Muscle of leg (tissue), 3 donors: ENCODE measurements at regions not wholly inside any gene's neighbourhood (a gene's known extent, or its start where the extent isn't known, plus 50 kb on each side); places are given as distances from the start of the nearest gene placed in this dataset.
"Not testable (repeated sequence)": the region's sequence is repeated elsewhere in the genome, so short reads cannot be mapped to it uniquely, and the experiment has no call there.

Source experiments
- DNase-seq: peaks from one replicate; pipeline ENCODE4 v3.0.0; 2013
- H3K27ac ChIP-seq: one replicate; pipeline ENCODE4 v1.5.1; 2013; ENCODE audit warnings: mild to moderate bottlenecking, low read length, control low read depth
- H3K27me3 ChIP-seq: one replicate; pipeline ENCODE4 v1.6.1; 2013; ENCODE audit warnings: low read length; ENCODE audit not compliant: control insufficient read depth, insufficient read depth
- H3K36me3 ChIP-seq: one replicate; pipeline ENCODE4 v1.6.1; 2013; ENCODE audit warnings: low read length; ENCODE audit not compliant: control insufficient read depth, insufficient read depth
- H3K4me1 ChIP-seq: one replicate; pipeline ENCODE4 v1.6.1; 2013; ENCODE audit warnings: low read length; ENCODE audit not compliant: control insufficient read depth, insufficient read depth
- H3K4me3 ChIP-seq: one replicate; pipeline ENCODE4 v1.5.1; 2013; ENCODE audit warnings: low read length, control low read depth
- H3K9me3 ChIP-seq: replicated peaks from 2 replicates; pipeline ENCODE4 v1.6.1; 2013; ENCODE audit warnings: low read depth, low read length; ENCODE audit not compliant: control insufficient read depth
- WGBS: methylation state at CpG from one replicate; pipeline ENCODE4 v1.1.5; 2013; ENCODE audit warnings: missing lambda C conversion rate; ENCODE audit not compliant: insufficient coverage; 5-methylcytosine and 5-hydroxymethylcytosine counted together

DNA sequence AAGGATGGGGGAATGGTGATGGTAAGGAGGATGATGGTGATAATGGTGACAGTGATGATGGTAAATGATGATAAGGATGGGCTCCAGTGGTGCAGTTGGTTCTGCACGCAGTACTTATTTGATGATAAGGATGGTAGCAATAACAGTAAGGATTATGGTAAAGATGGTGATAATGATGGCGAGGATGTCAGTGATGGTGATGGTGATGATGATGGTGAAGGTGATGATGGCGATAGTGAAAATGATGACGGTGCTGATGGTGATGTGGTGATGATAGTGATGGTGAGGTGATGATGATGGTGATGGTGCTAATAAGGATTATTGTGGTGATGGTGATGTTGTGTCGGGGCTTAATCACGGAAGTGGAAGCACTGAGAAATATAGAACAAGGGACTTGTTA, 103.7 kb downstream of the C16orf95 start:
- DNase-seq, result no peak
- Histone ChIP-seq H3K36me3 (no peaks in the 10 kb centered on the region), H3K27ac (no peak overlapping the region), H3K27me3 (peaks cover 8% of the 10 kb centered on the region), H3K9me3 (no peaks in the 10 kb centered on the region), H3K4me1 (peaks cover 14% of the 10 kb centered on the region), H3K4me3 (no peak overlapping the region)
- 93% methylated on average over 6 of the region's 6 CpGs for WGBS

DNA sequence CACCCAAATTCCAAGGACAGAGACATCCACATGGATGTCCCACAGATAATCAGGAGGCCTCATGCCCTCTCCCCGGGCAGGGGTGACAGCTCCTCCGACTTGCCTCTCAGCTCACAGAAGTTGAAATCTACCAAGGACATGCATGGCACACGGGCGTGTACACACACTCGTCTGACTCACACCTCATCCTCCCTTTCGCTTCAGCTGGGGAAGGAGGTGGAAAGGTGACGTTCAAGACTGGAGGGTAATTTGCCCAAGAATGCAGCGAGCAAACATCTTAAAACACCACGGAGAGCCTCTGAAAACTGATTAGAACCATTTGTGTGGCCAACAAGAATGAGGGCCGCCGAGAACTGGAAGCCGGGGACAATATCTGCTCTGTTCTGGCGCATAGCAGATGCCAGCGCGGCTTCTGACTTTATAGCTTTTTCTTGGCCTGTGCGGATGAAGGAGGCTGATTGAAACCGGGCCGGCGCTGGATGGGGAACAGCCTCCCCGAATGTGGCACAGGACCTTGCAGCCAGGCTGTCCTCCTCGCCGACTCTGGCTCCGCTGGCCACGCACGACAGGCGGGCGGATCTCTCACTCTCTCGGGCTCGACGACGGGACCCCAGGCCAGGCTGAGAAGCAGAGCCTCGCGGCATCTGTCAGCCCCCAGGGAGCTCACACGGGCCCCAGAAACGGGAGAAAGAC, 100.9 kb downstream of the C16orf95 start:
- Histone ChIP-seq H3K9me3 (no peaks in the 10 kb centered on the region), H3K4me3 (no peak overlapping the region)
- 56% methylated on average over 22 of the region's 35 CpGs for WGBS

DNA sequence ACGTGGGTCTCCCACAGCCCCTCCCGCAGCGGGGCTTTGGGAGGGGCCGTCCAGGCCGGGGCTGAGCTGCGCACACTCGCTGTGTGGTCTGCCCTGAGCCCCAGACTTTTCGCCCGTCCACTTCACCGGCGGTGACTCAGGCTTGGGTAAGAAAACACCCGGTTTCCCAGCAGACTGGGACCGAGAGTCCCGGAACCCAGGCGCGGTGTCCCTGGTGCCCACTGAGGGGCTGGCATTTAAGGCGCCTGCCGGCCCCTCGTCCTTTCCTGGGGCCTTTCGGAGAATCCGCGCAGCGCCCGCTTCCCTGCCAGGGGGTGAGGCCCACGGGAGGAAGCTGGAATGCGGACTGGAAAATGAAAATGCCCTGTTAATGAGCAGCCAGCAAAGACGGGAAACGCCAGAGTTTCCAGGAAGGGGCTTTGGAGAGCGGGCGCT, 100.3 kb downstream of the C16orf95 start:
- H3K4me1 ChIP-seq, result peaks cover 14% of the 10 kb centered on the region
- H3K36me3 ChIP-seq, result no peaks in the 10 kb centered on the region
- no peak overlapping the region for H3K27ac ChIP-seq
- 48% methylated on average over 30 of the region's 30 CpGs for WGBS
- H3K27me3 ChIP-seq, result peaks cover 8% of the 10 kb centered on the region
- no peaks in the 10 kb centered on the region for H3K9me3 ChIP-seq
- H3K4me3 ChIP-seq, result no peak overlapping the region
- peak; percentile 47 for DNase-seq

More for the DNA sequence above, 100.9 kb downstream of the C16orf95 start:
- DNase-seq, result no peak
- Histone ChIP-seq H3K4me1 (peaks cover 14% of the 10 kb centered on the region), H3K27me3 (peaks cover 8% of the 10 kb centered on the region), H3K36me3 (no peaks in the 10 kb centered on the region), H3K27ac (no peak overlapping the region)

DNA sequence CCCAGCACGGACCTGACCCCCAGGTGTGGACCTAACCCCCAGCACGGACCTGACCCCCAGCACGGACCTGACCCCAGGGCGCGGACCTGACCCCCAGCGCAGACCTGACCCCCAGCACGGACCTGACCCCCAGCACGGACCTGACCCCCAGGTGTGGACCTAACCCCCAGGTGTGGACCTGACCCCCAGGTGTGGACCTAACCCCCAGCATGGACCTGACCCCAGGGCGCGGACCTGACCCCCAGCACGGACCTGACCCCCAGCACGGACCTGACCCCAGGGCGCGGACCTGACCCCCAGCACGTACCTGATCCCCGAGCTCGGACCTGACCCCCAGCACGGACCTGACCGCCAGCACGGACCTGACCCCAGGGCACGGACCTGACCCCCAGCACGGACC, 99.4 kb downstream of the C16orf95 start:
- not testable (repeated sequence) for H3K36me3 ChIP-seq, H3K4me3 ChIP-seq, DNase-seq, H3K9me3 ChIP-seq, H3K27me3 ChIP-seq, H3K27ac ChIP-seq
- peaks cover 14% of the 10 kb centered on the region for H3K4me1 ChIP-seq
- 84% methylated on average over 12 of the region's 22 CpGs for WGBS

GRCh38 chr16:87218281-87219055, 98.7 kb downstream of the C16orf95 start:
- Histone ChIP-seq H3K27me3 (peaks cover 8% of the 10 kb centered on the region), H3K9me3 (no peaks in the 10 kb centered on the region), H3K4me3 (no peak overlapping the region), H3K4me1 (peaks cover 14% of the 10 kb centered on the region), H3K27ac (no peak overlapping the region), H3K36me3 (no peaks in the 10 kb centered on the region)
- no peak for DNase-seq
- WGBS, result 89% methylated on average over 20 of the region's 36 CpGs

- H3K9me3 ChIP-seq, result no peaks in the 10 kb centered on the region
- H3K36me3 ChIP-seq, result no peaks in the 10 kb centered on the region
- no peak overlapping the region for H3K4me3 ChIP-seq
- peaks cover 14% of the 10 kb centered on the region for H3K4me1 ChIP-seq
- H3K27me3 ChIP-seq, result peaks cover 8% of the 10 kb centered on the region
- DNase-seq, result no peak
- H3K27ac ChIP-seq, result no peak overlapping the region
- 91% methylated on average over 11 of the region's 15 CpGs for WGBS
Measured at GRCh38 chr16:87219287-87219909, 97.8 kb downstream of the C16orf95 start.

GRCh38 chr16:87221633-87222032, 95.6 kb downstream of the C16orf95 start:
- no peaks in the 10 kb centered on the region for H3K36me3 ChIP-seq

GRCh38 chr16:87222335-87222734, 94.9 kb downstream of the C16orf95 start:
- WGBS, result 100% methylated on average over 1 of the region's 1 CpG
- no peaks in the 10 kb centered on the region for H3K9me3 ChIP-seq

More at GRCh38 chr16:87221633-87222032, 95.6 kb downstream of the C16orf95 start:
- no peak overlapping the region for H3K4me3 ChIP-seq
- H3K9me3 ChIP-seq, result no peaks in the 10 kb centered on the region
- H3K4me1 ChIP-seq, result peaks cover 8% of the 10 kb centered on the region
- no peak overlapping the region for H3K27ac ChIP-seq
- H3K27me3 ChIP-seq, result peaks cover 4% of the 10 kb centered on the region
- no peak for DNase-seq
- 100% methylated on average over 3 of the region's 3 CpGs for WGBS

GRCh38 chr16:87223656-87224248, 93.4 kb downstream of the C16orf95 start:
- Histone ChIP-seq H3K9me3 (no peaks in the 10 kb centered on the region), H3K27me3 (no peaks in the 10 kb centered on the region), H3K4me3 (no peak overlapping the region), H3K4me1 (peaks cover 3% of the 10 kb centered on the region), H3K27ac (no peak overlapping the region), H3K36me3 (no peaks in the 10 kb centered on the region)
- no peak for DNase-seq
- 71% methylated on average over 2 of the region's 3 CpGs for WGBS

More at GRCh38 chr16:87222335-87222734, 94.9 kb downstream of the C16orf95 start:
- Histone ChIP-seq H3K36me3 (no peaks in the 10 kb centered on the region), H3K27ac (no peak overlapping the region), H3K4me1 (peaks cover 2% of the 10 kb centered on the region), H3K27me3 (no peaks in the 10 kb centered on the region), H3K4me3 (no peak overlapping the region)
- no peak for DNase-seq

DNA sequence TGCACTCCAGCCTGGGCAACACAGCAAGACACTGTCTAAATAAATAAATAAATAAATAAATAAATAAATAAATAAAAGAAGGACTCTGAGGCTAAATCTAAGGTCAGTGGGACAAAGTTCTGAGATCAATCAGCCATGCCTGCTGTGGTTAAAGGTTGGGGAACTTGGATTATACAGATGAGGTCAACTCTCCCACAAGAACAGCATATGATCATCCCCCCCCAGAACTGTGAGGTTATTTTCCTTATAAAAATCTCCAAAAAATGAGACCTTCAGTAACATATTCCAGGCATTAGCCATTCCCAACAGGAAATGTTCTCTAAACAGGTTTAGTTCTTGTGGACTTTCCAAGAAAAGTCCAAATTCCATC, 90.3 kb downstream of the C16orf95 start:
- H3K27ac ChIP-seq, result peak overlapping the region; percentile 83
- H3K27me3 ChIP-seq, result peaks cover 2% of the 10 kb centered on the region
- peaks cover 1% of the 10 kb centered on the region for H3K9me3 ChIP-seq
- H3K36me3 ChIP-seq, result no peaks in the 10 kb centered on the region
- peaks cover 3% of the 10 kb centered on the region for H3K4me1 ChIP-seq
- no peak overlapping the region for H3K4me3 ChIP-seq
- no peak for DNase-seq
